ENCODE measurements at regions not wholly inside any gene's neighbourhood (a gene's known extent, or its start where the extent isn't known, plus 50 kb on each side); places are given as distances from the start of the nearest gene placed in this dataset.
"Not testable (repeated sequence)": the region's sequence is repeated elsewhere in the genome, so short reads cannot be mapped to it uniquely, and the experiment has no call there.

DNA sequence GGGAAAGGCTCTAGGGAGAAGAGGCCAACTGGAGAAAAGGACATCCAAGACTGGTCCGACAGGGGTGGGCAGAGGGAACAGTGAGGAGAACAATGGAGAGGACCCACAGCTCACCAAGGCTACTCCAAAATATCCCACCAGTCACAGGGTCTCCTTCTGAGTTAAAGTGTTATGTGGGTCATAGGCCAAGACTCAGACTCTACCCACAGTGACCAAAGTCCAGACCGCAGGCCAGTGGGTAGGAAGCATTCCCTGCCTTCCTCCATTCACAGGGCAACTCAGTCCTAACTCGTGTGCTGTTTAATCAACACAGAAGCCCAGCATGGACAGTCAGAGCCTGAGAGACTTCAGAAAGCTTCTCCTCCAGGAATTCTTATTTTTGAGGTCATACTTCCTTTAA lies 260.6 kb downstream of the SMAD2 start:
- DNase-seq: no peak

DNA sequence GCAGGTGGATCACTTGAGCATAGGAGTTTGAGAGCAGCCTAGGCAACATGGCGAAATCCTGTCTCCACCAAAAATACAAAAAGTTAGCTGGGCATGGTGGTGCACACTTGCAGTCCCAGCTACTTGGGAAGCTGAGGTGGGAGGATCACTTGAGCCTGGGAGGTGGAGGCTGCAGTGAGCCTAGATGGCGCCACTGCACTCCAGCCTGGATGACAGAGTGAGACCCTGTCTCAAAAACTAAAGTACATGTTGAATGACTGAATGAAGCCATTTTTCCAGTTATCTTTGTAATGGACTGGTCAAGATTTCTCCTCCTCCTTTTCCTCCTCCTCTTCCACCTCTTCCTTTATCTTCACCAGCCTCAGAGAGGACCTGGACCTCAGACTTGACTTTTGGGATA lies 272.0 kb downstream of the SMAD2 start:
- DNase-seq: no peak

DNA sequence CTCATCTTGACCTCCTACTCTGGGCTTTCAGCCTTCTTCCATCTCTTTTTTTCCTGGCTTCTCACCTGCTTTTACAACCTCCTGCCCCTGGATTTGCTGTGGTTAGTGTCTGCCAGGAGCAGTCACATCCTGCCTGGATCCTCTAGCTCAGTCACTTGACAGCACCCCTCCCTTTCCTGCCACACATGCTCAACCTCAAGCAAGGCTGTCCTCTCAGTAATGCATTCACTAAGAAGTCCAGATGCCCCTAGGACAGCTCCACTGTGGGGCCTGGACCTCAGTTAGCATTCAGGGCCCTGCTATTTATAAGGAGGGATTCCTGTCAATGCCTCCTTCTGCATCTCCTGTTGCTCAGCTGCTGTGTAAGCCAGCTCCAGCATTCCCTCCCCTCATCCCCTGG lies 275.5 kb downstream of the SMAD2 start:
- DNase-seq: no peak

GRCh38 chr18:47644896-47645295 lies 285.6 kb downstream of the SMAD2 start:
- no peak for DNase-seq

GRCh38 chr18:47637551-47637950 lies 292.9 kb downstream of the SMAD2 start:
- not testable (repeated sequence) for DNase-seq

- DNase-seq: no peak
Measured at GRCh38 chr18:47635416-47635815, 295.0 kb downstream of the SMAD2 start.

DNA sequence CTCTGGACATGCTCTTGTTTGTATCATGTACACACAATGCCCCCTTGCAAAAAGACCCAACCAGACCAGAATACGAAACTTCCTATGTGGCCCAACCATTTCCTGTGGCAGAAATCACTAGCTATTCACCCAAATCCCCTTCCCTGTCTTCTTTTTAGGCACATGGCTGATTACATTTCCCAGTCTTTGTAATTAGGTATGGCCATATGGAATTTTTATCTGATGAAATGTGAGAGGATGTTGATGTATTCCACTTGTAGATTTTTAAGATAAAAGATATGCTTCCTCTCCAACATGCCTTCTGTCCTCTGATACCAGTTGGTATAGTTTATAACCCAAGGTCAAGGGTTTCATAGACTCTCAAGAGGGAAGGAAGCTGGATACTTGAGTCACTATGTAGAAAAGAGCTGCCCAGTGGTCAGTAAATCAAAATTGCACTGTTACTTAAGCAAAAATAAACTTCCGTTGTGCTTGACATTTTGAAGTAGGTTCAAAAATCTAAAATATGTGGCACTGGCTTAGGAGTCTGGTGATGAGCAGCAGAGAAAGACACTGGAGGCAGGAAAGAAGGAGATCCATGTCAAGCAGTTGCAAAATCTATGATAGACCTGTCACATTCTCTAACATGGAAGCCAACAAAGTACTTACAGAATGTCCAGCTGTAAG lies 297.4 kb downstream of the SMAD2 start:
- DNase-seq: no peak

DNA sequence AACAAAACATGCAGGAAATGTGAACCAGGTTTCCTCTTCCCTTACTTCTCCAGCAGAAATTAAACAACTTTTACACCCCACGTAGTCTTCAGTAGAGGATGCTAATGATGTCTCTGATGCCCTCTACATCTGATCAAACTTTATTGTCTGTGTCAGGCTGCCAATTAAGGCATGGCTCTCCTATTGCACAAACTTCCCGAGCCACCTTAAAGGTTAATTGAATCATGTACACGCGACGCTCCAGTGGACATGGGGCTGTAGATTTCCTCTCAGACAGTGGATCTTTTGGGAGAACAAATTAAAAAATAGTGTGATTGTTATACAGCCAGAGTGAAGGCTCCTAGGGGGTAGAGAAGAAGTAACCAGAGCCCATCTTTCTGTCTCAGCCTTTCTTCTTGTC lies 301.6 kb downstream of the SMAD2 start:
- no peak for DNase-seq

- DNase-seq: no peak
Measured at GRCh38 chr18:47628240-47628781, 302.1 kb downstream of the SMAD2 start.

GRCh38 chr18:47627030-47627429 lies 303.4 kb downstream of the SMAD2 start:
- DNase-seq: no peak

DNA sequence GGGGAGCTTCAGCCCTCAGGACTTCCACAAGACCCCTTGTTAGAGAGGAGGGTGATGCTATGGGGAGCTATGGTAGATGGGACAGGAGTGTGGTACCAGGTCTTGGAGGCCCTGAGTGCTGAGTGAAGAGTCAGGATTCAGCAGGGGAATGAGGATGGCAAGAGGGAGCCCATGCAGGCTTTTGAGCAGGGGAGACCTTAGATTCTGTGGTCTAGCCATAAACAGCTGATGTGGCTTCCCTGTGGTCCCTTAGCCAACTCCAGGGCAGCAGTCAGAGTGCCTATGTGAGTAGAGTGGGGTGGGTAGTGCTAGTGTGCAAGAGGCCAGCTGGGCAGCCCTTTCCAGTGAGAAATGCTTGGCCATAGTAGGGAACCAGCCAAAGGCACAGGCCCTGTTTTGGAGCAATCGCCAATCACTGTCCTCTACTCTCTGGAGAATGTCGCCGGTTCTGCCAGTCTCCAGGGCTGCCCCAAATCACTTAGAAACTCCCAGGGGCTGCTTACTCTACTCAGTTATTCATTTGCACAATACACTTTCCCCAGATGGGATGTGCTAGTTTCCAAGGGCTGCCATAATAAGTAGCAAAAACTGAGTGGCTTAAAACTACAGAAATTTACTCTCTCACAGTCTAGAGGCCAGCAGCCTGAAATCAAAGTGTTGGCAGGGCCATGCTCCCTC lies 310.5 kb downstream of the SMAD2 start:
- DNase-seq: no peak

DNA sequence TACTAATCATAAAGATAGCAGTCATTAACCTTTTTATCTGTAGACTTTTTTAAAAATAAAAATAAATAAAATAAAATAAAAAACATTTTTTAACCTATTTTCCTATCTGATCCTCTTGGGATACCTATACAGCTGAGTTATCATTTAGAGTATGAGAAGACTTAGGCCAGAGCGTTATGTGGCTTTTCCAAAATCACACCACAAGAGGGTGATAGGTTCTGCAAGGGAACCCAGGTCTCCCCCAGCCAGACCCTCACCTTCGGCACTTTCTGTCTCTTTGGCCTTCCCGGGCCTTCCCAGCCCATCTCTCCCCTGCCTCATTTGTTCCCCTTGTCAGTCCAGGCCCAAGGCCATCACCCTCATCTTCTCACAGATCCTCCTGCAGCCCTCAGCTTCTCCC lies 311.7 kb downstream of the SMAD2 start:
- DNase-seq: no peak

- DNase-seq: no peak
Measured at GRCh38 chr18:47615043-47615442, 315.4 kb downstream of the SMAD2 start.

DNA sequence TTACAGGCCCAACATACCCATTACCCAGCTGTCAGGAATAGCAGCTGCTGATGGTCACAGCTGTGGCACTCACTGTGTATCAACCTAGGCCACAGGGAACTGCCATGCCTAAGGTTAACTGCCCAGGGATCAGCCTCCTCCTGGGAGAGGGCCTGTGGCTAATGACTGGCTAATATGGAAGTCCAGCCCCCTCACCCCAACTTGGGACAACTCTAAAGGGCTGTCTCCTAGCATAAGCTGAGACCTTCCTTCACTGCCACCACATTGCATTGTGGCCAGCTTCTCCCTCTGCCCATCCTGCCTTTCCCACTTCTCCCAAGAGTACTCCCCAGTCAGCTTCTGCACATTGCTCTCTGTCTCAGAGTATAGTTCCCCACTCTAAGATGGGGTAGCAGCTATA lies 316.5 kb downstream of the SMAD2 start:
- no peak for DNase-seq

DNA sequence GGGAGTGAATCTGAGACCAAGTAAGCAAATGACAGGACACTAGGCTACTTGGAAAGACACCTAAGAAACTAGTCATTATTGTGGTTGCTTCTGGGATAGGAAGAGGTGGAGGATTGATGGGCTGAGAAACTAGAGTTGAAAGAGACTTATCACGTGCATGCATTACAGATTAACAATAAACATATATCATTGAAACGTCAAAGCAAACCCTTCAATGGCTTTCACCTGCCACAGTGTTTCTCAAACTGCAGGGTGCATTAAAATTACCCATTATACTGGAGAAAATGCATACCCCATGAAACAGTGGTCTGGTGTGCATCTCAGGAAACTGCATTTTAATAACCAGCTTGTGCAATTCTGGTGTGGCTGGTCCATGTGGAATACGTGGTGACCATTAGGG lies 318.8 kb downstream of the SMAD2 start:
- no peak for DNase-seq

DNA sequence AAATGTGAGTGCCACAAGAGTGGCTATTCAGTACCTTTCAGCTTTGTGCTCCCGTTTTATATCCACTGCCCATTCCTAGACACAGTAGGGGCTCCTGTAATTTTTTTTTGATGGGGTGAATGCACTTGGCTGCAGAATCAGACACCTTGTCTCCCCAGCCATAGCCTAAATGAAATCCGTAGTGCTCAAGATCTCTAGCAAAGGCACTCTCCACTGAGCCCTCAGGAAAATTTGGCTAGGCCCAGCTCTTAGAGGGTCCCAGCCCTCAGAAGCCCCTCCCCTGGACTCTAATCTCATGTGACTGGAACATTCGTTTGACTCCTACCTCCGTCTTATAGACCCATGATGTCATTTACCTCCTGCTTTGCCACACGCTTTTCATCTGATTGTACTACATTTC lies 323.9 kb downstream of the SMAD2 start:
- DNase-seq: no peak

DNA sequence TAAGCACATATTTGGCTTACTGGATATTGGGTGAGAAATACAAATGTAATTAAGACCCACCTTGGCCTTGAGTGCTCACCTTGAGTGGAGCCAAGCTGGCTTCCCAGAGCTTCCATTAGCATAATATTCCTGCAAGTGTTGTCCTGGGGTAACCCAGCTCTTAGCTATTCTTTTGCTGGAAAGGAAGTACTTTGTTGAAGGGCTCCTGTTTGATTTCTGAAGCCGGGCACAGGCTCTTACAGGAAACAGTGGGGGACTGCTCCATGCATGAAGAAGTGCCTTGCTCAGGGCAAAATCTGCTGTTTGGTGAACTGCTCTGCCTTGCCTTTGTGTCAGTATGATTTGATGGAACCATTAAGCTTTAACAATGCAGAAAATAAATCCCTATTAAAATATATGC lies 325.4 kb downstream of the SMAD2 start:
- no peak for DNase-seq

- peak; percentile 0 for DNase-seq
Measured at GRCh38 chr18:47604021-47604420, 326.4 kb downstream of the SMAD2 start.

DNA sequence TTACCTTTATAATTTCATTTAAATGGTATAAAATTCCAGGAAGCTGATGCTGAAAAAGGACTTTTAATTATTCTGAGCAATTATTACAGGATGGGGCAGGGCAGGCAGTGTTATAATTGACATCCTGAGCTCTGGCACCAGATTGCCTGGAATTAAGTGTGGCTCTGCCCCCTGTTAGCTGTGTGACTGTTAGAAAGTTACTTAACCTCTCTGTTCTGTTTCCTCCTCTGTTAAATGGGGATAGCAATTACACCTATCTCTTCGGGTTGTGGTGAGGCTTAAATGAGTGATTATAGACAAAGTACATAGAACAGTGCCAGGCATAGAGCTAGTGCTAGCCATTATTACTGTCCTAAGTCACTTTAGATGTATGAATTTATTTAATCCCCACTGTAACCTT lies 327.3 kb downstream of the SMAD2 start:
- no peak for DNase-seq

- no peak for DNase-seq
Measured at GRCh38 chr18:47602273-47602897, 328.1 kb downstream of the SMAD2 start.

- no peak for DNase-seq
Measured at GRCh38 chr18:47601581-47602272, 328.7 kb downstream of the SMAD2 start.

DNA sequence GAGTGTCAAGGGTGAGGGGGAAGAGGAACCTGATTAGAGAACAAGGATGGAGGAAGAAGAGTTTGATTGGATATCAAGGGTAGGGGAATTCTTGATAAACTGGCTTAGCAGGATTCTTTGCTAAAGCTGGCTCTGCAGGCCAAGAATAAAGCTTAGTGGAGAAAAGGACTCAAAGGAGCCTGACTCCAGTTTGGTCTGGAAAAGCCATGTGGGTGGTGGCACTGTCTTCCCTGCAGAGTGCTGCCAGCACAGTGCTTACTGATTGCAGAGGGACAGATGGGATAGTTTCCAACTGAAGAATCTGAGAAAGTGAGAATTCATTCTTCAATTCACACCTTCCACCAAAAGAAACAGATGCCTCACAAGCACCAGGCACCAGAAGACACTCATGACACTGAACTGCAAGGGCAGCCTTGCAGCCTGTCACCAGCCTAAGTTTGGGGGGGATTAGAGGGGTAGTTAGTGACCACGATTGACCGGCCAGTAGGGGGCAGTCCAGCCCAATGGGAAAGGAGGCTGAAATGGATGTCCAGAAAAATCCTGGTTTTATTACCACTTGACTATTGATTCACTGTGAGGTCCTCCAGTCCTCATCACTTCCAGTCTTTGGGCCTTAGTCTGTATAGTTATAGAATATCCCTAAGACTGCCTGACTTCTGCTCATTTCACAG lies 334.5 kb downstream of the SMAD2 start:
- peak; percentile 60 for DNase-seq

DNA sequence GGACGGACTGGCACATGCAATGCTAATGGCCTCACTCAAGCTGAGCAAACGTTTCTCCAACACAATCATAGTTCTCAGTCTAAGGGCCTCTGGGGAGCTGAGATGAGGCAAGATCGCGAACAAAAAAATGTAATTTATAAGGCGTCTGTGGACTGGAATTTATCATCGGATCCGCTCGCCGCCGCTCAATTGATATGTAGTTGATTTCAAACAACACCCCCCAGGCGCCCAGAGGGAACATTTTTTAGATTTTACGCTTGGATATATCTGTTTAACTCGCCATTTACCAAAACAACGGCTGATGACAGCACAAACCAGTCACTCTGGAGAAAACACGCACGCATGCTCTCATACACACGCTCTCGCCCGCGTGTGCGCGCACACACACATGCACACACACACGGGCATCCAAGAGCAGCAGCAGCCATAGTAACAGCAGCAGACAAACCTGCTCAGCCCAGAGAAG lies 335.8 kb downstream of the SMAD2 start:
- DNase-seq: no peak
